ENCODE measurements at regions not wholly inside any gene's neighbourhood (a gene's known extent, or its start where the extent isn't known, plus 50 kb on each side); places are given as distances from the start of the nearest gene placed in this dataset.

GRCh38 chr3:159244933-159245332 is 443.1 kb downstream of the MFSD1 start:
- no peaks in the 10 kb centered on the region for H3K36me3 ChIP-seq (ENCODE audit: control insufficient read depth, insufficient read depth, low read length)
- H3K36me3 Mint-ChIP-seq (ENCODE audit: insufficient read depth, unreplicated experiment) = no peaks in the 10 kb centered on the region
- ChIA-PET CTCF (no interaction called here), POLR2A (no interaction called here)
- no peaks in the 10 kb centered on the region for H3K4me1 ChIP-seq
- intact Hi-C loops (cut with micrococcal nuclease; ENCODE audit: unreplicated experiment) = no loop called here
- DNase-seq = no peak
- H3K9me3 Mint-ChIP-seq (ENCODE audit: unreplicated experiment) = no peaks in the 10 kb centered on the region
- no peak overlapping the region for H3K4me3 Mint-ChIP-seq (ENCODE audit: unreplicated experiment)
- no TSS peak for BruUV-seq (replicated peaks)
- H3K27me3 Mint-ChIP-seq (ENCODE audit: insufficient read depth, unreplicated experiment) = no peaks in the 10 kb centered on the region
- no peak overlapping the region for H3K27ac Mint-ChIP-seq (ENCODE audit: unreplicated experiment)
- H3K9me3 ChIP-seq = no peaks in the 10 kb centered on the region
- no peaks in the 10 kb centered on the region for H3K4me1 Mint-ChIP-seq (ENCODE audit: low read depth, unreplicated experiment)
- H3K4me3 ChIP-seq (ENCODE audit: low read depth, low read length) = no peak overlapping the region
- TF ChIP-seq CTCF (IDR thresholded peaks at IDR 0.05; ENCODE audit: insufficient read depth in 1 of 2, low read depth in 1 of 2, low read length in 1 of 2, severe bottlenecking in 1 of 2, unreplicated experiment in 1 of 2) = no peak
- H3K27me3 ChIP-seq (replicated peaks; ENCODE audit: control insufficient read depth, insufficient read depth, low read length) = no peaks in the 10 kb centered on the region

DNA sequence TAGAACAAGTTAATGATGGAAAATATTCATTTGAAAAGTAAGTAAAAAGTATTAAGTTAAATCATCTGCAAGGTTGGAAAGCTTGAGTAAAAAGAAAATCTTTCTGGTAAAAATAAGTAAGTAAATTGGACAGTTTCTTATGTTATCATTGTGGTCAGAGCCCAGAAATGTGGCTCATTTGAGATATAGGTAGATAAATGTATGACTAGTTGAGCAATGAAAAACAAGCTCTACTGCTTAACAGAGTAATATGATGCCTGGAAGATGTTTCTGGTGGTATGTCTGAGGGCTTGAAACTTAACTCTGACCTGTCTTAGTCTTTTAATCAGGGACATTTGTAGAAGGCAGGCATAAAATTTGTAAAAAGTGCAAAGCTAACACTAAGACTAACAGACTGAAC is 444.0 kb downstream of the MFSD1 start:
- H3K27ac Mint-ChIP-seq (ENCODE audit: unreplicated experiment) = no peak overlapping the region
- intact Hi-C loops (cut with micrococcal nuclease; ENCODE audit: unreplicated experiment) = no loop called here
- Histone ChIP-seq H3K36me3 (ENCODE audit: control insufficient read depth, insufficient read depth, low read length) (no peaks in the 10 kb centered on the region), H3K4me1 (no peaks in the 10 kb centered on the region), H3K4me3 (ENCODE audit: low read depth, low read length) (no peak overlapping the region), H3K27me3 (replicated peaks; ENCODE audit: control insufficient read depth, insufficient read depth, low read length) (no peaks in the 10 kb centered on the region), H3K9me3 (no peaks in the 10 kb centered on the region)
- POLR2A ChIA-PET = no interaction called here
- no peaks in the 10 kb centered on the region for H3K36me3 Mint-ChIP-seq (ENCODE audit: insufficient read depth, unreplicated experiment)
- no peak overlapping the region for H3K4me3 Mint-ChIP-seq (ENCODE audit: unreplicated experiment)
- no peak for DNase-seq
- no peaks in the 10 kb centered on the region for H3K27me3 Mint-ChIP-seq (ENCODE audit: insufficient read depth, unreplicated experiment)
- no peaks in the 10 kb centered on the region for H3K9me3 Mint-ChIP-seq (ENCODE audit: unreplicated experiment)
- no peak for TF ChIP-seq CTCF (IDR thresholded peaks at IDR 0.05; ENCODE audit: insufficient read depth in 1 of 2, low read depth in 1 of 2, low read length in 1 of 2, severe bottlenecking in 1 of 2, unreplicated experiment in 1 of 2)
- no peaks in the 10 kb centered on the region for H3K4me1 Mint-ChIP-seq (ENCODE audit: low read depth, unreplicated experiment)
- no TSS peak for BruUV-seq (replicated peaks)
- CTCF ChIA-PET = no interaction called here

DNA sequence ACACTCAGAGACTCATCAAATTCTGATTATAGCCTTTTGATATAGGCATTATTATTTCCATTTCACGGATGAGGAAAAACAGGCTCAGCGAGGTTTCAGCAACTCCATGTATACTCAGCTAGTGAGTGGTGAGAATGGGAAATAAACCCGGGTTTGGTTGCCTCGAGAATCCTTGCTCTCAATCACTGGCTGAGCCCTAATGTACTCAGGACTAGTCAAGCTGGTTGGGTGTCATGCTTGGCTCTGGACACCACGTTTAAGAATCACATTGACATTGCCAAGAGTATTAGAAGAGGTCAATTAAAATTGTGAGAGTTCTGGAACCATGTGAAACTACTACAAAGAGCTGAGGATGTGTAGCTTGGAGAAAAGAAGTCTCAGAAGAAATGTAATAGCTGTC is 444.5 kb downstream of the MFSD1 start:
- Mint-ChIP-seq H3K27ac (ENCODE audit: unreplicated experiment) (no peak overlapping the region), H3K4me1 (ENCODE audit: low read depth, unreplicated experiment) (no peaks in the 10 kb centered on the region), H3K27me3 (ENCODE audit: insufficient read depth, unreplicated experiment) (no peaks in the 10 kb centered on the region), H3K36me3 (ENCODE audit: insufficient read depth, unreplicated experiment) (no peaks in the 10 kb centered on the region), H3K4me3 (ENCODE audit: unreplicated experiment) (no peak overlapping the region), H3K9me3 (ENCODE audit: unreplicated experiment) (no peaks in the 10 kb centered on the region)
- ChIA-PET POLR2A (no interaction called here), CTCF (no interaction called here)
- BruUV-seq (replicated peaks) = no TSS peak
- no peaks in the 10 kb centered on the region for H3K9me3 ChIP-seq
- no peaks in the 10 kb centered on the region for H3K27me3 ChIP-seq (replicated peaks; ENCODE audit: control insufficient read depth, insufficient read depth, low read length)
- no peaks in the 10 kb centered on the region for H3K4me1 ChIP-seq
- no peak overlapping the region for H3K4me3 ChIP-seq (ENCODE audit: low read depth, low read length)
- no peak for TF ChIP-seq CTCF (IDR thresholded peaks at IDR 0.05; ENCODE audit: insufficient read depth in 1 of 2, low read depth in 1 of 2, low read length in 1 of 2, severe bottlenecking in 1 of 2, unreplicated experiment in 1 of 2)
- no peak for DNase-seq
- intact Hi-C loops (cut with micrococcal nuclease; ENCODE audit: unreplicated experiment) = no loop called here
- no peaks in the 10 kb centered on the region for H3K36me3 ChIP-seq (ENCODE audit: control insufficient read depth, insufficient read depth, low read length)
